GM12875 (cell line): ENCODE measurements at regions not wholly inside any gene's neighbourhood (a gene's known extent, or its start where the extent isn't known, plus 50 kb on each side); places are given as distances from the start of the nearest gene placed in this dataset.

Experiments
- H3K4me3 ChIP-seq: one replicate; pipeline ENCODE4 v1.5.1; 2011; ENCODE audit warnings: low read depth, low read length, control low read depth
- TF ChIP-seq, protein P1 (sequence below): IDR thresholded peaks from 2 replicates; pipeline ENCODE4 v1.5.1; 2011; ENCODE audit warnings: low read depth, mild to moderate bottlenecking, control low read depth, inconsistent platforms, low read length, moderate library complexity, borderline replicate concordance; ENCODE audit not compliant: insufficient read depth

DNA sequence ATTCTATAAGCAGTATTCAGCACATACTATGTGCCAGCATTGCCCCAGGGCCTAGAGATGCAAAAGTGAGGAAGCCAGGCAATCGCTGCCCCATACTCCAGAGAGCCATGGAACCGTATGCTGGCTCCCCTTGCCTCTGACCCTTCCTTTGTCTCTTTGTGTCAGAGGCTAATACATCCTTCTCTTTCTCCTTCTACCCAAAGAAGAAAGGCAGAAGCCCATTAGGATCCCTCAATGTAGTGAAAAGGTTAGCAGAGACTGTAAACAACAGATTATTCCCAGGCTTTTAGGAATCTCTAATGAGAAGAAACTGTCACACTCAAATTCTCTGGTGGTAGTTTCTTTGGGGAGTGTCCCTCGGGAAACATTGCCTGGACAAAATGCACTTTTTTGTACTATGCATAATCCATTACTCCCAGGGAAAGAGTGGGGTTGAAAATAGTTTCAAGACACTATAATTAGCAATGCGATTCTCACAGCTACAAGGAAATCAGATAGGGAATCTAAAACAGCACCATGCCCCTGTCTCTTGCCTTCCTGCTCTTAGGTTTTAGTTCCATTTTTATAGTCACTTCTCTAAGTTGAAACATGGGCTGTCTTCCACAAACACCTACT lies 325.2 kb upstream of the CNR1 start:
- H3K4me3 ChIP-seq = no peak overlapping the region
- TF ChIP-seq, protein P1, sequence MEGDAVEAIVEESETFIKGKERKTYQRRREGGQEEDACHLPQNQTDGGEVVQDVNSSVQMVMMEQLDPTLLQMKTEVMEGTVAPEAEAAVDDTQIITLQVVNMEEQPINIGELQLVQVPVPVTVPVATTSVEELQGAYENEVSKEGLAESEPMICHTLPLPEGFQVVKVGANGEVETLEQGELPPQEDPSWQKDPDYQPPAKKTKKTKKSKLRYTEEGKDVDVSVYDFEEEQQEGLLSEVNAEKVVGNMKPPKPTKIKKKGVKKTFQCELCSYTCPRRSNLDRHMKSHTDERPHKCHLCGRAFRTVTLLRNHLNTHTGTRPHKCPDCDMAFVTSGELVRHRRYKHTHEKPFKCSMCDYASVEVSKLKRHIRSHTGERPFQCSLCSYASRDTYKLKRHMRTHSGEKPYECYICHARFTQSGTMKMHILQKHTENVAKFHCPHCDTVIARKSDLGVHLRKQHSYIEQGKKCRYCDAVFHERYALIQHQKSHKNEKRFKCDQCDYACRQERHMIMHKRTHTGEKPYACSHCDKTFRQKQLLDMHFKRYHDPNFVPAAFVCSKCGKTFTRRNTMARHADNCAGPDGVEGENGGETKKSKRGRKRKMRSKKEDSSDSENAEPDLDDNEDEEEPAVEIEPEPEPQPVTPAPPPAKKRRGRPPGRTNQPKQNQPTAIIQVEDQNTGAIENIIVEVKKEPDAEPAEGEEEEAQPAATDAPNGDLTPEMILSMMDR = no peak

DNA sequence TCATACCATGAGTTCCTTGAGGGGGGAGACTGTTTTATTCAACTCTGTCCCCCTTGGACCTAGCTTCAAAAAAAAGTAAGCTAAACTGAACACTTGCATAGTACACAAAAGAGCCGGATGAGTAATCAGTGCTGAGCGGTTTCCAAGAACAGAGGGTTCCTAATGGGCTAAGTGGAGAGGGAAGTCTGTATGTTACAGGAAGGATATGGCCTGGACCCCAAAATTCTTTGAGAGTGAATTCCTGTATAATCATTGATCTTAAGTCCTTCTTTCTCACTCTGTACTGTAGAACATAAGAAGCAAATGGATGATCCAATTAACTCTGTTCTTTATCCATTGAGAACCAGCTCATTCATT lies 324.7 kb upstream of the CNR1 start:
- TF ChIP-seq, protein P1 = no peak
- no peak overlapping the region for H3K4me3 ChIP-seq

DNA sequence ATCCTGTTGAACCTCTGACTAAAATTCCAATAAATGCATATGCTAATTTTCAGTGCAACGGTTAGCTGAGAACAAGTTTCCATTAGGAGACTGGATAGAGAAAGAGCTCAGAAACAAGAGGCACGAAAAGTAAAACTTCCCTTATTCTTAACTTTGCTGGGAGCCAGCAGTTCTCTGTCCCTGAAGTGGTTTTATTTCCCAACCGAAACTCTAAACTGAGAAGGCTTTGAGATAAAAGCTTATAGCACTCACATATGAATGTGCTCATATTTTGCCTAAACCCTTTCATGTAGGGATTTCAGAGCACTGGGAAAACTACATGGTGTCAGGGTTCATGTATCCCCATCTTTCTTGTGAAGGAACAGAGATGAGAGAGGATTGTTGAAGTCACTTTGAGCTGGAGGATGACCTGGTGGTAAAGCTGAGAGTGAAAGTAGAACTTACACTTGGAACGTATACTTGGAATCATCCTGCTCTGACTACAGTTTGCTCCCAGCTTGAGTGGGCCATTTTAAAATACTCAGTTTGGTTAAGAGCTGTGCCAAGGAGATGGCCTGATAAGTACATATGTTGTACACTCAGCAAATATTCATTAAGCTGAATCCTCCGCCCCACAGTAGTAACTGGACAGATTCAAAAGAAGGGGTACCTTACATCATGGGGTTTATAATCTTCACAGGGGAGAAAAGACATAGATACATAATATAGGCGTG lies 324.2 kb upstream of the CNR1 start:
- TF ChIP-seq, protein P1 = no peak
- H3K4me3 ChIP-seq = no peak overlapping the region

DNA sequence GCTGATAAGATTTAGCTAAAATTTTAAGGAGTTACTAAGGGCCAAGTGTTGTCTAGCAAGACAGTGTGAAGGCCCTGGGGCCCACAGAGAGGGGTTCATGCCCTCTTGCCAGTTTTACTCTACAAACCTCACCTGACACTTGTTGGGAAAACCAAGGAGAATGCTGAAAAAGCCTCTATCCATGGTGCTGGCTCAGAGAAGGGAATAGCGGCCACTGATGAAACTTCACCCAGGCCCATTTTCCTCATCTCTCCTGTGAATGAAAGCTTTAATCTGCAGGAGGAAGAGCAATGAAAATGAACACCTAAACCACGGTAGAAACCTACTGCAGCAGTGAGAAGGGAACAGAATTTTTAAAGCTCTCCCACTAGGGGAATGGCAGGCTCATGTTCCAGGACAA lies 317.3 kb upstream of the CNR1 start:
- TF ChIP-seq, protein P1 = no peak
- no peak overlapping the region for H3K4me3 ChIP-seq

DNA sequence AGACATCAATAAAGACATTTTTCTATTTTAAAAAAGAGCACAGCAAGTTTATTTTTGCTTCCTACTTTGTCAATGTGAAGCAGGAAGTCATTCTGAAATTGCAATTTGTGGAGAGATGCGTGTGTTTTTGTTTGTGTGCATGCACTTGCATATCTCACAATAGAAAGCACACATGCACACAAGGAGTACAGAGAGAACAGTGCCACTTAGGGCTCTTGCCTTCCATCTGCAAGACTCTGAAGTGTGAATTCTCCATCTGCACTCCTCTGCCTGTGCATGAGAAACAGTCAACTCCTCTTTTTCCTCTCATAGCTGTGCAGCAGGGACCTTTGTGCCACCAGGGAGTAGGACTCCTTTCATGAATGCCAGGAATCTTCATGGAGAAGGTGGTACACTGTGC lies 316.3 kb upstream of the CNR1 start:
- H3K4me3 ChIP-seq = no peak overlapping the region
- TF ChIP-seq, protein P1 = no peak

DNA sequence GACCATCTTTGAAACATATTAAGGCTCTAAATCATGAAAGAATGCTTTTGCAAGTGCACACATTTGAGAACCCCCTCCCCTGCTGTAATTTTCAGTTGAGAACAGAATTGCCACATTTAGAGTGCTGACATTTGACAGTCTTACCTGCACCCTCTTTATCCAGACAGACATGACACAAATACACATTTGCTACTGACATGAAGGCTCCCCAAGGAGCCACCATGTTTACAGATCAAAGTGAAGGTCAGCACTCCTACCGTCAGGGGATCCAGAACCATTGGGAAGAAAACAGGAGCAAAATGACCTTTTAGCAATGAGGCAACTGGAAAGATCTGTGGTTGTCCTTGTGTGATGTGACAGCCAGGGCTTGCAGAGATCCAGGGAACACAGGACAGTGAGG lies 315.4 kb upstream of the CNR1 start:
- TF ChIP-seq, protein P1 = no peak

DNA sequence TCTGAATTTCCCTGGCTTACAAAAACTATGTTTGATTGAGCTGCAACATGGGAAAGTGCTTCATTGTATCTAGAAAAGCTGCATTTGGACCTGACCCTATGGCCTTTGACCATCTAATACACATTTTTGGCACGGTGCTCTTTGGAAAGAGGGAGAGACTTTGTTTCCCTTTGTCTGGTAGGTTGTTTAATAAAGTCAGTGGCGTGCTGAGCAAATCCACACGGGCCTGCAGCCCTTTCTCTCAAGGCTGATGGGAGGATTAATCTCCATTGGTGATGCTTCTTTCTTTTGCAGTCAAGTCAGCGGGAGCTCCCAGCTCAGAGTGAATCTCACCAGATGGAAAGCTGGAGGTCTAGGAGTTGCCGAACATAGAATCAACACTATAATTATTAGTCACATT lies 314.7 kb upstream of the CNR1 start:
- no peak overlapping the region for H3K4me3 ChIP-seq
- TF ChIP-seq, protein P1 = no peak

More for the DNA sequence above, 315.4 kb upstream of the CNR1 start:
- H3K4me3 ChIP-seq = no peak overlapping the region
